ENCODE measurements at regions not wholly inside any gene's neighbourhood (a gene's known extent, or its start where the extent isn't known, plus 50 kb on each side); places are given as distances from the start of the nearest gene placed in this dataset.

GRCh38 chr5:23319901-23320300, 187.5 kb upstream of the PRDM9 start:
- Mint-ChIP-seq H3K27ac (no peak overlapping the region), H3K4me1 (ENCODE audit: low read depth) (no peaks in the 10 kb centered on the region), H3K36me3 (ENCODE audit: low read depth) (no peaks in the 10 kb centered on the region), H3K27me3 (ENCODE audit: low read depth) (no peaks in the 10 kb centered on the region), H3K4me3 (no peak overlapping the region), H3K9me3 (peaks cover 38% of the 10 kb centered on the region)
- no peak for DNase-seq (ENCODE audit: low spot score)

GRCh38 chr5:23318960-23319359, 188.4 kb upstream of the PRDM9 start:
- Mint-ChIP-seq H3K4me3 (no peak overlapping the region), H3K9me3 (peaks cover 36% of the 10 kb centered on the region), H3K4me1 (ENCODE audit: low read depth) (no peaks in the 10 kb centered on the region), H3K36me3 (ENCODE audit: low read depth) (no peaks in the 10 kb centered on the region), H3K27me3 (ENCODE audit: low read depth) (no peaks in the 10 kb centered on the region), H3K27ac (no peak overlapping the region)
- DNase-seq (ENCODE audit: low spot score) = no peak

GRCh38 chr5:23318166-23318565, 189.2 kb upstream of the PRDM9 start:
- Mint-ChIP-seq H3K4me1 (ENCODE audit: low read depth) (no peaks in the 10 kb centered on the region), H3K9me3 (peaks cover 33% of the 10 kb centered on the region), H3K27ac (no peak overlapping the region), H3K27me3 (ENCODE audit: low read depth) (no peaks in the 10 kb centered on the region), H3K36me3 (ENCODE audit: low read depth) (no peaks in the 10 kb centered on the region), H3K4me3 (no peak overlapping the region)
- no peak for DNase-seq (ENCODE audit: low spot score)

- H3K9me3 Mint-ChIP-seq = peaks cover 30% of the 10 kb centered on the region
- no peak overlapping the region for H3K27ac Mint-ChIP-seq
- no peak for DNase-seq (ENCODE audit: low spot score)
- H3K4me1 Mint-ChIP-seq (ENCODE audit: low read depth) = no peaks in the 10 kb centered on the region
- H3K4me3 Mint-ChIP-seq = no peak overlapping the region
- no peaks in the 10 kb centered on the region for H3K27me3 Mint-ChIP-seq (ENCODE audit: low read depth)
- no peaks in the 10 kb centered on the region for H3K36me3 Mint-ChIP-seq (ENCODE audit: low read depth)
These were observed 191.3 kb upstream of the PRDM9 start for GRCh38 chr5:23316060-23316591.

- H3K4me3 Mint-ChIP-seq = no peak overlapping the region
- no peak overlapping the region for H3K27ac Mint-ChIP-seq
- no peaks in the 10 kb centered on the region for H3K36me3 Mint-ChIP-seq (ENCODE audit: low read depth)
- peaks cover 38% of the 10 kb centered on the region for H3K9me3 Mint-ChIP-seq
- H3K4me1 Mint-ChIP-seq (ENCODE audit: low read depth) = no peaks in the 10 kb centered on the region
- no peak for DNase-seq (ENCODE audit: low spot score)
- H3K27me3 Mint-ChIP-seq (ENCODE audit: low read depth) = no peaks in the 10 kb centered on the region
These were observed 192.6 kb upstream of the PRDM9 start for GRCh38 chr5:23314827-23315226.

- Mint-ChIP-seq H3K27me3 (ENCODE audit: low read depth) (no peaks in the 10 kb centered on the region), H3K9me3 (peaks cover 49% of the 10 kb centered on the region), H3K27ac (no peak overlapping the region), H3K36me3 (ENCODE audit: low read depth) (no peaks in the 10 kb centered on the region), H3K4me1 (ENCODE audit: low read depth) (no peaks in the 10 kb centered on the region), H3K4me3 (no peak overlapping the region)
- no peak for DNase-seq (ENCODE audit: low spot score)
These were observed 202.4 kb upstream of the PRDM9 start for GRCh38 chr5:23305055-23305454.

GRCh38 chr5:23303836-23304235, 203.6 kb upstream of the PRDM9 start:
- DNase-seq (ENCODE audit: low spot score) = no peak
- no peaks in the 10 kb centered on the region for H3K4me1 Mint-ChIP-seq (ENCODE audit: low read depth)
- H3K27ac Mint-ChIP-seq = no peak overlapping the region
- no peak overlapping the region for H3K4me3 Mint-ChIP-seq
- no peaks in the 10 kb centered on the region for H3K36me3 Mint-ChIP-seq (ENCODE audit: low read depth)
- peaks cover 51% of the 10 kb centered on the region for H3K9me3 Mint-ChIP-seq
- no peaks in the 10 kb centered on the region for H3K27me3 Mint-ChIP-seq (ENCODE audit: low read depth)

- Mint-ChIP-seq H3K36me3 (ENCODE audit: low read depth) (no peaks in the 10 kb centered on the region), H3K27me3 (ENCODE audit: low read depth) (no peaks in the 10 kb centered on the region), H3K27ac (no peak overlapping the region)
These were observed 204.0 kb upstream of the PRDM9 start for GRCh38 chr5:23303435-23303834.

GRCh38 chr5:23302438-23302837, 205.0 kb upstream of the PRDM9 start:
- Mint-ChIP-seq H3K9me3 (peaks cover 43% of the 10 kb centered on the region), H3K4me1 (ENCODE audit: low read depth) (no peaks in the 10 kb centered on the region), H3K36me3 (ENCODE audit: low read depth) (no peaks in the 10 kb centered on the region), H3K27ac (no peak overlapping the region), H3K27me3 (ENCODE audit: low read depth) (no peaks in the 10 kb centered on the region), H3K4me3 (no peak overlapping the region)
- no peak for DNase-seq (ENCODE audit: low spot score)

More at GRCh38 chr5:23303435-23303834, 204.0 kb upstream of the PRDM9 start:
- Mint-ChIP-seq H3K9me3 (peaks cover 51% of the 10 kb centered on the region), H3K4me3 (no peak overlapping the region), H3K4me1 (ENCODE audit: low read depth) (no peaks in the 10 kb centered on the region)
- no peak for DNase-seq (ENCODE audit: low spot score)

- DNase-seq (ENCODE audit: low spot score) = no peak
- peaks cover 32% of the 10 kb centered on the region for H3K9me3 Mint-ChIP-seq
- no peaks in the 10 kb centered on the region for H3K4me1 Mint-ChIP-seq (ENCODE audit: low read depth)
- H3K27me3 Mint-ChIP-seq (ENCODE audit: low read depth) = no peaks in the 10 kb centered on the region
- no peak overlapping the region for H3K27ac Mint-ChIP-seq
- no peaks in the 10 kb centered on the region for H3K36me3 Mint-ChIP-seq (ENCODE audit: low read depth)
- H3K4me3 Mint-ChIP-seq = no peak overlapping the region
These were observed 218.2 kb upstream of the PRDM9 start for GRCh38 chr5:23289162-23289561.

- Mint-ChIP-seq H3K4me3 (no peak overlapping the region), H3K4me1 (ENCODE audit: low read depth) (no peaks in the 10 kb centered on the region), H3K27me3 (ENCODE audit: low read depth) (no peaks in the 10 kb centered on the region), H3K9me3 (peaks cover 26% of the 10 kb centered on the region), H3K27ac (no peak overlapping the region), H3K36me3 (ENCODE audit: low read depth) (no peaks in the 10 kb centered on the region)
- no peak for DNase-seq (ENCODE audit: low spot score)
These were observed 222.8 kb upstream of the PRDM9 start for GRCh38 chr5:23284656-23285055.

GRCh38 chr5:23274171-23274570, 233.2 kb upstream of the PRDM9 start:
- H3K27ac Mint-ChIP-seq = no peak overlapping the region
- no peaks in the 10 kb centered on the region for H3K4me1 Mint-ChIP-seq (ENCODE audit: low read depth)
- DNase-seq (ENCODE audit: low spot score) = no peak
- H3K9me3 Mint-ChIP-seq = peaks cover 32% of the 10 kb centered on the region
- no peaks in the 10 kb centered on the region for H3K27me3 Mint-ChIP-seq (ENCODE audit: low read depth)
- no peaks in the 10 kb centered on the region for H3K36me3 Mint-ChIP-seq (ENCODE audit: low read depth)
- H3K4me3 Mint-ChIP-seq = no peak overlapping the region

GRCh38 chr5:23269981-23270380, 237.4 kb upstream of the PRDM9 start:
- no peak overlapping the region for H3K27ac Mint-ChIP-seq
- no peak for DNase-seq (ENCODE audit: low spot score)
- no peak overlapping the region for H3K4me3 Mint-ChIP-seq
- H3K4me1 Mint-ChIP-seq (ENCODE audit: low read depth) = no peaks in the 10 kb centered on the region
- H3K36me3 Mint-ChIP-seq (ENCODE audit: low read depth) = no peaks in the 10 kb centered on the region
- no peaks in the 10 kb centered on the region for H3K27me3 Mint-ChIP-seq (ENCODE audit: low read depth)
- H3K9me3 Mint-ChIP-seq = peaks cover 27% of the 10 kb centered on the region

GRCh38 chr5:23268136-23268535, 239.3 kb upstream of the PRDM9 start:
- Mint-ChIP-seq H3K9me3 (peaks cover 22% of the 10 kb centered on the region), H3K4me3 (no peak overlapping the region), H3K36me3 (ENCODE audit: low read depth) (no peaks in the 10 kb centered on the region), H3K27me3 (ENCODE audit: low read depth) (no peaks in the 10 kb centered on the region), H3K27ac (no peak overlapping the region), H3K4me1 (ENCODE audit: low read depth) (no peaks in the 10 kb centered on the region)
- DNase-seq (ENCODE audit: low spot score) = no peak

- H3K9me3 Mint-ChIP-seq = peaks cover 30% of the 10 kb centered on the region
- no peak for DNase-seq (ENCODE audit: low spot score)
- no peak overlapping the region for H3K4me3 Mint-ChIP-seq
- no peak overlapping the region for H3K27ac Mint-ChIP-seq
- H3K36me3 Mint-ChIP-seq (ENCODE audit: low read depth) = no peaks in the 10 kb centered on the region
- no peaks in the 10 kb centered on the region for H3K27me3 Mint-ChIP-seq (ENCODE audit: low read depth)
- no peaks in the 10 kb centered on the region for H3K4me1 Mint-ChIP-seq (ENCODE audit: low read depth)
These were observed 246.8 kb upstream of the PRDM9 start for GRCh38 chr5:23260621-23261020.
